HG02642 (cell line): ENCODE measurements at regions not wholly inside any gene's neighbourhood (a gene's known extent, or its start where the extent isn't known, plus 50 kb on each side); places are given as distances from the start of the nearest gene placed in this dataset.

ENCODE experiments used
- ATAC-seq: cut with Tn5 transposase; IDR thresholded peaks from one replicate; pipeline ENCODE4 v1.9.1; 2021; ENCODE audit warnings: mild to moderate bottlenecking; ENCODE audit not compliant: unreplicated experiment, poor library complexity

GRCh38 chr7:18081617-18082016 lies 54.0 kb upstream of the PRPS1L1 start:
- ATAC-seq, result no peak

GRCh38 chr7:18082169-18082568 lies 54.5 kb upstream of the PRPS1L1 start:
- ATAC-seq, result no peak

GRCh38 chr7:18086165-18087025 lies 58.7 kb upstream of the PRPS1L1 start:
- no peak for ATAC-seq

DNA sequence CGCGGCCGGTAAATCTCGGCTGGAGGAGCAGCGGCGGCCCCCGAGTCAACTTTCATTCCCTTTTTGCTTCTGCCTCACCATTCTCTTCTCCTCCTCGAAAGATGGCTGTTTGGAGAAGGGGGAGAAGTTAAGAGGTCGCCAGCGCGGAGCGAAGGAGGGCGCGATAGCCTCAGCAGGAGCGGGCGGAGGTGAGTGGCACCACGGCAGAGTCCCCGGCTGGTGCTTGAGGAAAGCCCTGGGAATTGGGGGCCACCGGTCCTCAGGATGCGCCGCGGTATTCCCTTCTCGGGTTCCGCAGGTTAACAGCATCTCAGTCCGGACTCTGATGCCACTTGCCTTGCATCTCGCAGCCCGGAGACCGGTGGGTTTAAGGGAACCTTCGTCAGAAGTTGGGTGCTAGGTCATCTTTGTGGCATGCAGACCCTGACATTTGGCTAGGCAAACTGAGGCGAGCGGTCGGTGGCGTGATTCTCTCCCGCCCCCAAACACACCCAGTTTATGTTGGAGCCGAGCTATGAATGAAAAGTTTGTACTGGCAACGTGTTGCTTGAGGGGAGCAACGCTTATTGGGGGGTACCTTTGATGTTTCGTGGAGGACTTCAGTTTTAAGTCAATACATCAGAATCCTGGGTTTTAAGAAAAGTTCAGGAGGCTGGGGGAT lies 59.5 kb upstream of the PRPS1L1 start:
- no peak for ATAC-seq

DNA sequence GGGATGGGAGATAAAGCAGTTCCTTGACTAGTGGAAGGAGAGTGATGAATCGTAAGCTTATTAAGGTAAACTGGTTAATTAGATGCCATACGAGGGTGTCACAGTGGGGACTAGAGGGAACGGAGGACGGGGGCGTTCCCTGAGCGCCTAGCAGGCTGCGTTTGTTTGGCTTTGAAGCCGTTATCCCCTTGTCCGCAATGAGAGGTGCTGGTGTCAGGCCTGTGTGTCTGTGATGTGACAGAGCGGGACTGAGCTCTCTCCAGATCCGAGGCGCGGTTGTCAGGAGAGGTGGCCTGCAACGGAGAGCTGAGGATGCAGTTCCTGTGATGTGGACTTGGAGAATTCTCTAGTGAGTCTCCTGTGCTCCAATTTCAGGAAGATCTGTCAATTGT lies 60.0 kb upstream of the PRPS1L1 start:
- ATAC-seq, result no peak

DNA sequence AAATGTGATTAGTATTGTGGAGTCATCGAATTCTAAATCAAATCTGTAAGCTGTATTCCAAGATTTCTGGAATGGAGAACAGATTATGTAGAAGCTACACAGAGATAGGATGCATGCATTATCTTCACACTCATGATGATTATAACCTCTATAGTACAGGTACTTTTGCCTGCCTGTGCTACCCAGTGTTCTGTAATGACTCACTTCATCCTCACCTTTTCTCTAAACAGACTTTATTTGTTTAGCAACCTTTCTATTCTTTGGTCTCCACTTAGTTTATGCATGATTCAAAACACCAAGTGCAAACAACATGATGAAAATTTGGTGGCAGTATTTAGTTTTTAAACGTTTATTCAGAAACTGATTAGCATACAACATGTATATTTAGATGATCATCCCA lies 68.4 kb upstream of the PRPS1L1 start:
- ATAC-seq, result no peak

GRCh38 chr7:18102576-18102975 lies 74.9 kb upstream of the PRPS1L1 start:
- ATAC-seq, result no peak

DNA sequence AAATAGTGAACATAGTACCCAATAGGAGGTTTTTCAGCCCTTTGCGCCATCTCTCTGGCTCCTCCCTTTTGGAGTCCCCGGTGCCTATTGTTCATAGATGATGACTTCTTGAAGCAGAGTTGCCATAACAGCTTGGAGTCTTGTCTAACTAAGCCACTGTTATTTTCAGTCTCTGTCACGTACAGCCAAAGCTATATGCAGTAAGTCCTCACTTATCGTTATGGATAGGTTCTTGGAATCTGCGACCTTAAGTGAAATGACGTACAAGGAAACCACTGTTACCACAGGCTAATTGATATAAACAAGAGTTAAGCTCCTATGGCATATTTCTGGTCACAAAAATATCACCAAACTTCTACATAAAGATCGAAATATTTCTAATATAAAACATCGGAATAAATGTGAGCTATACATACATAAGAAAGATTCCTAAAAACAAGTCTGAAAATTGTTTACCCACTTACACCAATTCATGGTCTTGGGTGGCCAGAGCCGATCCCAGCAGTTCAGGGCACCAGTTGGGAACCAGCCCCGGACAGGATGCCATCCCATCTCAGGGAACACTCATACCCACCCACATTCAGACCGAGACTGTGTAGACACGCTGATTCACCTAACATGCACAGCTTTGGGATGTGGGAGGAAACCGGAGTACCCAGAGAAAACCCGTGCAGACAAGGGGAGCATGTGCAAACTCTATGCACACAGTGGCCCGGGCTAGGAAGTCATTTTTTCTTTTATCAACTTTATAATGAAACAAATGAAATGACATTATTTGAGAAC lies 76.0 kb upstream of the PRPS1L1 start:
- no peak for ATAC-seq

DNA sequence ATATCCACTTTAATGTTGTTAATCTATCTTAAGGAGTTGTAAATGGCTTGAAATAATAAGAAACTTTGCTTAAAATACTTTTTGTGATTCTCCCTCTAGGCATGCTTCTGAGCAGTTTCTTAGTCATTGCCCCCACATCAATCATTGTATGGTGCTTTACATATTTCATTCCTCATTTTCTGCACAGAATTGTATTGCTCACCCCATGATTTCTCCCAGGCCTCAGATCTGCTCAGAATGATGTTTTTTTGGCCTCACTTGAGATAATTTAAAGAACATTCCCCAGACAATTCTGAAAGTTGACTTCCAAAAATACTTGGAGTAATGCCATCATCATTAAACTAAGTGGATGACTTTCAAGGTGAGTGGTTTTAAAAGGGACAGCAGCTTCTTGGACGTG lies 82.1 kb upstream of the PRPS1L1 start:
- no peak for ATAC-seq

- no peak for ATAC-seq
These were observed 89.0 kb upstream of the PRPS1L1 start for GRCh38 chr7:18116661-18117060.

DNA sequence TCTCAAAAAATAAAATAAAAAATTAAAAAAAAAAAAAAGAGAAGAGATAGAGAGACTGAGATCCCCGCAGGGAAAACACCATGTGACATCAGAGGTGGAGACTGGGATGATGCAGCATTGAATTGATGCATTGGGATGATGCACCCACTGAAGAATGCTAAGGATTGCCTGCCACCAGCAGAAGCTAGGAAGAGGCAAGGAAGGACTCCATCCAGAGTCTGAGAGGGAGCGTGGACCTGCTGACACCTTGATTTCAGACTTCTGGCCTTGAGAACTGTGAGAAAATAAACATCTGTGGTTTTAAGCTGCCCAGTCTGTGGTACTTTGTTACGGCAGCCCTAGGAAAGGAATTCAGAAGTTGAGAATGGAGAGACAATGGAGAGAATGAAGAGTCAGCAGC lies 89.8 kb upstream of the PRPS1L1 start:
- ATAC-seq, result no peak

GRCh38 chr7:18119985-18120384 lies 92.3 kb upstream of the PRPS1L1 start:
- ATAC-seq, result no peak

DNA sequence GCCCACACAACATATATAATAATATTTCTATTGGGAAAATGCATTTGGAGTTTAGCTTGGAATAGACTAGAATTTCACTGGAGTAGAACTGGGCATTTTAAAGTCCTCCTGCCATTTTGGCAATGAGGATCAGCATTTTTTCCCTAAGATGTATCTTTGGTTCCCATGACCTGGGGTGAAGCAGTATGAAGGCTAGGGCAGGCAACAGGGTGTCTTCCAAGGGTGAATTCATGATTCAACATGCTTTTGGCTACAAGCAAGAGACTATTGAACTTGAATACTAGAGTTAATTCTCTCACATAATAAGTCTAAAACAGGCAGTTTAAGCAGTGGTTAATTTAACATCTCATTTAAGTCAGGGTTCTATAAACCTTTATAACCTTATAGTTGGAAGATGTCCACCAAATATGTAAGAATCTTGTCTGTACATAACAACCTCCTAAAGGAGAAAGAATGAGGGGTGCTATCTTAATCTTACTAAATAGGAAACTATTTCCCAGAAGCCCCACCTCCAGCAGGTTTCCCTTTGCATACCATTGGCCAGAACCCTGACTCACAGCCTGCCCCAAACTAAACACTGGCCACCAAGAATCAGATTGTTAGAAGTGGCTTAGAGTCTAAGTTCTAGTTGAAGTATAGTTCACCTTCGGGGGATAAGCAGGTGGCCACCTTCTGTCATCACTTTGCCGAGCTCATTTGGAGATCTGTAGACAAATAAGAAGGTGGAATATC lies 96.0 kb upstream of the PRPS1L1 start:
- ATAC-seq, result no peak

GRCh38 chr7:18125476-18125875 lies 97.8 kb upstream of the PRPS1L1 start:
- no peak for ATAC-seq

DNA sequence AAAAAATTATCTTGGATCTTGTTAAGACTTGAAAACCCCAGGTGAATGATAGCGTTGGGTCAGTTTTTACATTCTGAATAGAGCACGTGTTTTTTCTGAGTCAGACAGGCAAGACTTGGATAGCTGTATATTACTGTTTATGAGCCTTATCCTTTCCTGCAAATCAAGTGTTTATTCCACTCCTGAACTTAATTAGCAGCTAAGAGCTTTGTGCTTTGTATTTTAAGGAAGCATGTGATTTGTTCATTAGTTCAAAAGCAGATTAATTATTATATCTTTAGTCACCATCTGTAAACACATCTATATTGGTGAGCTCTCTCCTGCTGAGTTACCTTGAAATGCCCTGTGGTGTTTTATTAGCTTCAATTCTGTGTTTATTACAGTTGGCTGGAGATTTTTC lies 98.6 kb upstream of the PRPS1L1 start:
- no peak for ATAC-seq

GRCh38 chr7:18128846-18129245 lies 101.2 kb upstream of the PRPS1L1 start:
- no peak for ATAC-seq

- ATAC-seq, result no peak
These were observed 105.2 kb upstream of the PRPS1L1 start for GRCh38 chr7:18132811-18133210.

- no peak for ATAC-seq
These were observed 106.3 kb upstream of the PRPS1L1 start for GRCh38 chr7:18133921-18134320.

- ATAC-seq, result no peak
These were observed 113.3 kb upstream of the PRPS1L1 start for GRCh38 chr7:18140943-18141342.

DNA sequence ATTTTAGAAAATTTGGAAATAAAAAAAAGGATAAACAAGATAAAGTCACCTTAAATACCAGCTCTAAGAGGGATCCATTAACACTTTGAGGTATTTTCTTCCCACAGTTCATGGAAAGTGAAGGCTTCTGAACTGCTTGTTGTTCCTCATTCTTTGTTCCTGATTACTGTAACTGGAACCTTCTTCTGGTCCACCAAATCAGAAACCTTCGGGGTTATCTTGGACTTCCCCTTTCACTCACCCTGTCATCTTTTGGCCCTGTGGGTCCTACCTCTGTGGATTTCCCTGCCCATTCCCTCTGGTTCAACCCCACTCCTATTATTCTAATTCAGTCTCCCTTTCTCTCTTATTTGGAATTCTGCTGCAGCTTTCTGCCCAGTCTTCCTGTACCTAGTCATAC lies 116.5 kb upstream of the PRPS1L1 start:
- ATAC-seq, result peak; percentile 44
